GM18519 (cell line): ENCODE measurements at regions not wholly inside any gene's neighbourhood (a gene's known extent, or its start where the extent isn't known, plus 50 kb on each side); places are given as distances from the start of the nearest gene placed in this dataset.

ENCODE experiments used
- ATAC-seq: cut with Tn5 transposase; IDR thresholded peaks from one replicate; pipeline ENCODE4 v1.9.1; 2021; ENCODE audit warnings: mild to moderate bottlenecking, moderate library complexity; ENCODE audit not compliant: unreplicated experiment, low FRiP score

DNA sequence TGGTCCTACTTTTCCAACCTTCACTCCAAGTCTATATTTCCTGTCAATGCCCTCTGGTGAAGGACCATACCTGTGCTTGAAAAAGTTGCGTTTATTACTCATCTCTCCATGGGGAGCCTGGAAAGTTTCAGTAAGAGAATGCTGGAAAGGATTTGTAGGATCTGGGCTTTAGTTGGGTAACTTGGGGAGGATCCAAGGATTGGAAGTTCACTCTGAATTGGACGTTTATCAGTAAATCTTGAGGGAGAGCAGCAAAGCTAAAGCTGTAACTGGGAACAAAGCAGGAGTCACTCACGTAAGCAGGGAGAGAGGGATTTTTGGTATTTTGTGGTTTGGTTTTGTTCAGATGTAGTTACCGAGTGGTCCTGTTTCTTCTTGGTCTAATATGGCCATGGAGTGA, 51.4 kb upstream of the NPVF start:
- ATAC-seq, result no peak

DNA sequence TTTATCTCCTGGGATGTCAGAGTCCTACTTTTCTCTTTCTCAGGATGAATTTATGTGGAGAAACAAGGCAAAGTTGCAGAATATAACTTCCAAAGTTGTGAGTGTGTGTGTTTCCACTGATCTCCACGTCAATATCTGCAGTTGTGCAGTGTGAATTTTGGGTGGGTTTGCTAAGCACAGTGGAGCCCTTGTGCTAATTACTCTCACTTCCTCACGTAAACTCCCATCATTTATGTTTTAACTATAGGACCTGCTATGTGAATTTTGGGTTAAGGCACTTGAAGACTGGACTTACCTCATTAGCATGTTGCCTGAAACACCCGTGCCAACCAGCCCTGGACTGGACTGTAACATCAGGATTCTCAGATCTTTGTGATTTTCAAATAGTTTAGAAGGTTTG, 51.9 kb upstream of the NPVF start:
- no peak for ATAC-seq

DNA sequence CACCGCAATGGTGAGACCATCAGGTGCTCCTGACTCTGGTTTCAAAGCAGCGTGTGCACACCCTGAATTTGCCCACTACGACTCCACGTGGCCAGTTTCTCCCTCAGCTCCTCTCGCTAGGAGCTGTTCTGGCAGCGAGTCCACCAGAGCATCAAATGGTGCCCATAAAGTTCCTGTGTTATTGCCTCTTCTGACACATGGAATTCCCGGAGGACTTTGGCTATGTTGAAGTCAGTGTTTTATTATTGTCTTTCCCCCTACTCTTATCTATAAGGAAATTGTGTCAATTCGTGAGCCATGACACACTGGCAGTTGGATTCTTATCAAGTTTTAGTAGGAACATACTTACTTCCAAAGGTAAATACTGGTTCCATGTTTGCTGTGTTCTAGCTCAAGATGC, 53.9 kb upstream of the NPVF start:
- no peak for ATAC-seq

DNA sequence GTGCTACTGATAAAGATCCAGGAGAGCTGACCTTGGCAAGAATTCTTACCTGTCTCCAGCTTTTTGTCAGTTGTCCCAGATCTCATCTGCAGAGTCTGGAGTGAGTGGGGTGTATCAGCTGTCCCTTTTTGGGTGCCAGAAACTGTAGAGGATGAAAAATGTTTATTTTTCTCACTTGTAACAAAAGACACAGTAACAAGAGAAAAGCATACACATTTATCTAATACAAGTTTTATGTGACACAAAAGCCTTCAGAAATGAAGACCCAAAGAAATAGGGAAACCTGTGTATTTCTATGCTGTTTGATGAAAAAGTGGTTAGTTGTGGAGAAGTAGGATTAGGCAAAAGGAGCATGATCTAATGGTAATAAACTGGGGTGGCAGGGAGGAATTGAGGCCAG, 58.5 kb upstream of the NPVF start:
- no peak for ATAC-seq

DNA sequence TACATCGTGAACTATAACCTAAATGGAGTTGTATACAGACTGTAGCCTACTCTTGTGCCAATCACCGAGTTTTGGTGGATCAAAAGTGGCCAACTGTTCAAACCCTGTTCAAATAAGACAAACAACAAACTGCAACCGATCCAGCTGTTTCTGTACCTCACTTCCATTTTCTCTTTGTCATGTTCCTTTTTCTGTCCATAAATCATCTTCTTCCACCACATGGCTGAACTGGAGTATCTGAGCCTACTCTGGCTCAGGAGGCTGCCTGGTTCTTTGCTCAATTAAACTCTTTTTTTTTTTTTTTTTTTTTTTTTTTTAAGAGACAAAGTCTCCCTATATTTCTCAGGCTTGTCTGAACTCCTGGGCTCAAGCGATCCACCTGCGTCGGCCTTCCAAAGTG, 59.0 kb upstream of the NPVF start:
- ATAC-seq, result no peak

DNA sequence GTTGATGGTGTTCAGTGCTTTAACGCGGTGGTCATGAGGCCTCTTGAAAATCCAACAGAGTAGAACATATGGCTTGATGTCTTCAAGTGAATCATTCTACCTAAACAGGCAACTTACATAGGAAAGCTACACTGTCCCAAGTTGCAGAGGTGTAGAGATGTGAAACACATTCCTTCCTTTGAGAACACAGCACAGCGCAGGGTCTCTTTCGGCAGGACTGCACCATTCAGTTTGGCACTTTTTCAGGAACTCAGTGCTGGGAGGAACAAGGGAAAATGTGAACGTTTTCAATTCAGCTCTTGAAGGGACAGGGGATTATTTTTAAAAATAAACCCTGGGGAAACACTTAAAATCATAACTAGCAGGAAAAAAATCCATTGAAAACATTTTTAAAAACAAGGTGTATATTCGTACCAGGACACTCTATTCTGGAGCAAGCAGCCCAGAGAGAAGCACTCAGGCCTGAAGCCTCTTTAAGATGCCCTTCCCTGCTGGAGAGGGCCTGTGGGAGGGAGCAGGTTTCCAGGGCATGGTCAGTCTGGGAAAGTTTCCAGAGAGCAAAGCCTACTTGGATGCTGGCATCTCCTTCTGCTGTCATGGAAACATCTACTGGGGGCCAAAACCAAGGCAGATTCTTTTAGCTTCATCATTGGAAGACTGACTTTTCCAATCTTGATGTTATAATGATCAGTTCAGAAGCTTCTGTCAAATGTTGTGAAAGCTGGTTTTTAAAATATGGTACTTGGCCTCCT, 60.4 kb upstream of the NPVF start:
- ATAC-seq, result no peak

DNA sequence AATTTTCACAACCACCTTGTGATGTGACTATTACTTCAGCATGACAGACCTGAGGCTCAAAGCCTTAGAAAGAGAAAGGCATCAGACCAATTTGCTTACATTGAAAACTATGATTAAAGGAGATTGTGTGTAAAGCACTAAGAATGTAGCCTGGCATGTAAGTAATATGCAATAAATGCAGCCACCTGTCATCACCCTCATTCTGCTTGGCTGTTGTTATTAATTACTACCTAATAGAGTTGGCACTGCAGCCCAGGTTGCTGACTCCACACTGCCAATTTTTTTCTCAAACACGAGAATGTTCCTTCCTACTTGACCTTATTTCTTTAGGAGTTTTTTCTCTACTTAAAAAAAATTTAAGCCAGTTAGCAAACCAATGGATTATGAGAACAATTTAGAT, 61.2 kb upstream of the NPVF start:
- no peak for ATAC-seq

DNA sequence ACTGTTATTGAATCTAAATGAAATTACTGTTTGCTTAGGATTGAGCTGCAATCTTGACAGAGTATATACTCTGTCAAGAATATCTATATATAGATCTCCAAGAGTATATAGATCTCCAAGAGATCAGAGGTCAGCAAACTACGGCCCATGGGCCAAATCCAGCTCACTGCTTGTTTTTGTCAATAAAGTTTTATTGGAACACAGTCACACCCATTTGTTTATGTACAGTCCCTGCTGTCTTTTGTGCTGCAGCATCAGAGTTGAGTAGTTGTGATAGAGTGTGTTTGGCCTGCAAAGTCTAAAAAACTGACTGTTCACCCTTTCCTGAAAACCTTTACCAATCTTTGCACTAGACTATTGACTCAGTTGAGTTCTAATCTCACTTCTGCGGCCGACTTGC, 66.3 kb upstream of the NPVF start:
- no peak for ATAC-seq

DNA sequence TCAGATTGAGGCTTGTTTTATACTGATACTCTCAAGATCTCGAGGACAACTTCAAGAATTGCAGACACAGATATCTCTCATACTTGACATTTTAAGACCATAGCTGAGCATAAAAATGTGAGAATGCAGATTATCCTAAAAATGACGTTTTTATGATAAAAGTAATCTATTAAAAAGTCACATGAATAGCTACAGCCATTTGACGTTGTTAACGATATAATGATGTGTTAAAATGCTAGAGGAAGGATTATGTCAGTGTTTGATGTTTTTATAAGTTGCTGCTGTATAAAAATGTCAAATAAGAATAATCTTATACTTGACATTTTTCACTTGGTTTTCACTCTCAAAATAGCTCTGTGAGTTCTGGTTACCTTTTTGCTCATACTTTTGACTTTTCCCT, 67.1 kb upstream of the NPVF start:
- no peak for ATAC-seq

DNA sequence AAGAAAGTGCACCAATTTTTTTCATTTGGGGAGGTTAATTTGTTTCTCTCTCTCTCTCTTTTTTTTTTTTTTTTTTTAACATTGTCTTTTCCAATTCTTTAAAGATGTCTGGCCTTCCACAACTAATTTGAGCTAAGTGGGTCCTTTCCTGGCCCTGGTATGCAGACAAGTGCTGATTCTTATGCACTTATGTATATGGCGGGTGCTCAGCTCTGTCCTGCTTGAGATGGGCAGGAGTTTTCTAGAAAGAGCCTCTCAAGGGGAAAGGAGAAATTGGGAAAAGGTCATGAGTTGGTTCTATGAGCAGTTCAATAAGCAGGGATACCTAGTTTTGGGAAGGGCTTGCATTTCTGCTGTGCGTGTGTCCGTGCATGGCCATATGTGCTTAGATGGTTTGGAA, 67.8 kb upstream of the NPVF start:
- ATAC-seq, result no peak

DNA sequence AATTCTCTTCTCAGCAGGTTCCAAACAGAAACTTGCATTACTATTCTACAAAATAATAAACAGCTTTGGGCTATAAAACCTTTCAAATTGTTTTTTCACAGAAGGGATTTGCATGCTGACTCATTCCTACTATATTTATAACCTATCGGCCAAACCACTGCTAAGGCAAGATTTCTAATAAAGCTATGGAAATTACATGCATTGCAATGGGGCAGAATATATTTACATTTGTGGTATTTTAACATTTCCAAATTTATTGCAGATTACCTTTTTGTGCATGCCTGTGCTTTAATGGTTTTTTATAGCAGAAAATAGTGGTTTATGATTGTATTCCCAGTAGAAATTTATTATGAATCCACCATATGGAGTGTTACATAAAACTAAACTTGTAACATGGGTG, 69.0 kb upstream of the NPVF start:
- no peak for ATAC-seq

DNA sequence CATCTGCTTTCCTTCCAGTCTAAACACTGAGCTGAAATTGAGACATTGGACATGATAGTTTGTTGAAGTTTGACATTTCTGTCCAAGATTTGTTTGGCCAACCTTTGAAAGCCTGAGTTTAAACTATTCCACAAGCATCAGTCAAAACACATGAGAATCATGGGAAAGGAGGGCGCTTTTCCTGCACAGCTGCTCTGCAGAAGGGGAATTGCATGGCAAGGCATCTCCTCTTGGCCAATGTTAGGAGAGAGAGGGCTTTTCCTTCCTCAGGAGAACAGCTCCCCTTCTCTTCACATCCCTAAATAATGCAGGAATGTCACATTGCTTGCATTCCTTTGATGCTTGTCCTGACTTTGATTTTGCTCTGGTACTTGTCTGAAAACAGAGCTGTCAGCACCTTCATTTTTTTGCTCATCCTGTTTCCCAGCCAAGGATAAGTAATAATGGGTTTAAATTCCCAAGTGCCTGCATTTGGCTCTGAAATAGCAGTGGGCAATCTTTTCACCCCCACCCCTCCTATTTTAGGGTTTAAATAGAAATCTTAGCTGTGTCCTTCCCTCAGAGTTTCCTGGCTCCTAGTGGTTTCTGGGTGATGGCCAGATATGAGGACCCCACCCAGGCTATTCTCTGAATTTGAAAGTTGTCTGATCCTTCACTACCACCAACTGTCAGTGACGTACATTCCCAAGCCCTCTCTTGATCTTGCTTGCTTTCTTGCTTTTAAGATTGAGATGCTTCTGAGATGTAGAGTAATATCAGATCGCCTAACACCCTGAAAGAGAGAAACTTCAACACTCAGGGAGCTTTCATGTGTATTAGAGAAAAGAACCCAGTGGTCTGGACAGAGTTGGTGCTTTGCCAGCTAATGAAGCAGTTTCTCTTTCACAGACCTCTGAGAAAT, 75.2 kb upstream of the NPVF start:
- ATAC-seq, result no peak

DNA sequence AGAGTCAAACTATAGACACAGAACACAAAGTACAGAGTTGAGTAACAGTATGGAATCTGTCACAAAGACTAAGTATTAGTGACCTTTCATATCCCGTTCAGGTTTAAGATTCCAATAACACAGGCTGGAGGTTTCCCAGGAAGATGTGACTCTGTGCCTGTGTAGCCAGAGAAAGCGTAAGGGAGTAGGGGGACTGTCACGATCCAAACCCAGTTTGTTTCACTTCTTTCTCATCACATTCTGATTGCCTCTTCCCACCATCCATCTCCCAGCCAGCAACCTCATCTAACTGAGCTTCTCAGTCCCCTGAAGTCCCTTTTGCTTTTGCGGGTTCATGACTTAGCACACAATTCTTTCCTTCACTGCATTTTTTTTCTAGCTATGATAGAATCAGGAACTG, 76.4 kb upstream of the NPVF start:
- no peak for ATAC-seq

DNA sequence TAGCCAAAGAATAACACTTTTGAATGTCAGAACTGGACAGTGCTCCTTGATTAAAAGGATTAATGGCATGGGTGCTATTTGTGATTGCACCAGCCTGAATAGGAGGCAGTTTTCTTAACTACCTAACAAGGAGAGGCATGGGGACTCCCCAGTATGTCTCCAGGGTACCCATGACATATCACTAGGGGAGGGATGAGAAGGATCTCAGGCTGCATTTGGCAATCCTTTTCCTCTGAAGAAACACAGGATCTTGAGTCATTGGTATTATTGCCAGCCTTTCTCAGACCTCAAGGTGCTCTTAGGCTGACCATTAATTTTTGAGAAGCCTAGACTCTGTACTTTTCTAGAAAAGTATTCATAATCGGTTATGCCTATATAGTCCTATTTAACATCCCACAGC, 77.5 kb upstream of the NPVF start:
- no peak for ATAC-seq

DNA sequence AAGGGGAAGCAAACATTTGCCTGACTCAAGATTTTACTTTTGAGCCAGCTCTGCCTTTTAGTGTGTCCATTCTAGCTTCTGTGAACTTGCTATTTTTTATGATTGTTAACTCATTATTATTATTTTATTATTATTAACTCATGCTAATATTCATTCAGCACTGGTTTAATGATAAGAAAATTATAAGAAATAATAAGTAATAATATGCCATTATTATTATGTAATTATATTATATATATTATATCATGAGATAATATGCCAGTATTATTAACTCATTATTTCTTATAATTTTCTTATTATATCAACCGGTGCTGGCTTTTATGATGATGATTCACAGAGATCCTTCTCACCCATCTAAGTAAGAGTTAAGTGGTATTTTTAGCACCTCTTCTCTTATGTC, 79.3 kb upstream of the NPVF start:
- no peak for ATAC-seq

DNA sequence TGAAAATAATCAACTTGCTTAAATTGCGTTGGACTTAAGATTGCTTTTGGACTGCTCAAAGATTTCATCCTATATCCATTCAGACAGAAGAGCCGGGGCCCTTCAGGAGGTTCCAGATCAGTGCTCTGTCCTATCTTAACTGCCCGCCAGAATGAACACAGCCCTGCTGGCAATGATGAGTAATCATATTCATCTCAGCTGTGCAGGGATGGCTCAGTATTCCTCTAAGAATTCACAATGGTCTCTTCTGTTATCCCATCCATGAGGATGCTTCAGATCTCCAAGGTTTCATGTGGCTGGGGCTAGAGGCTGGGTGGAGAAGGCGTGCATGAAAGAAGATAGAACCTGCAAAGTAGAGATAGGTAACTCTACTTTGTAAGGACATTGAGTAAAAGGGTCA, 80.0 kb upstream of the NPVF start:
- ATAC-seq, result no peak

DNA sequence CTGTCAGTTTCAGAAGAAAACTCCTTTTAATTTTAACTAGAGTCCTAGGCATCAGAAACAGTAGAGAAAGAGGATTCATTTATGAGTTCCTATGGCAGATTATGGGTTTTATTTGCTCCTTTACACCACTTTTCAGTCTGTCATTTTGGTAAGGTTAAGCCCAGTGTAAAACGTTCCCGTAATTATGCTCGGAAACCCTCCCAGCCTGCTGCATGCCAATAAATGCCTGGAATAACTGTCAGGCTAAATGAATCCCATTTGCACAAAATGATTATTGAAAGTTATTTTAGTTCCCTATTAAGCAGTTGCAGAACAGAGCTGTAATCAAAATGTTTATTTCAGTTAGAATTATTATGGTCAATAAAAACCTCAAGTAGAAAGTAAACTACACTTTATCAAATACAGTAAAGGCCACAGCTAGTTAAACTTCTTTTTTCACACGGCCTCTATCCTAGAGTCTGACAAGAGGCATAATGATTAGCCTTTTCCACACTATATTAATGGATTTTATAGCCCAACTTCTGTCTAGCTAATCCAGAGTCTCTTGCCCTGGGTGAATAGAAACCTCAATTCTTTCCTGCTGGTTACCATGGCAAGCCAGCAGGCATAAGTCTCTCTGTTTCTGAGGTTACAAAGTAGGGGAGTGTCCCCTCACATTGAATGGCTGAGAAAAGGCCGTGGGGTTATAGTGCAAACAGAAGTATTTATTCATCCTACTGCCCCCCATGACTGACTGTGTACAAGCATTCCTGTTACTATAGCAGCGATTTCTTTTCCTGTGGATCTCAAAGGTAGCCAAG, 80.8 kb upstream of the NPVF start:
- ATAC-seq, result no peak

DNA sequence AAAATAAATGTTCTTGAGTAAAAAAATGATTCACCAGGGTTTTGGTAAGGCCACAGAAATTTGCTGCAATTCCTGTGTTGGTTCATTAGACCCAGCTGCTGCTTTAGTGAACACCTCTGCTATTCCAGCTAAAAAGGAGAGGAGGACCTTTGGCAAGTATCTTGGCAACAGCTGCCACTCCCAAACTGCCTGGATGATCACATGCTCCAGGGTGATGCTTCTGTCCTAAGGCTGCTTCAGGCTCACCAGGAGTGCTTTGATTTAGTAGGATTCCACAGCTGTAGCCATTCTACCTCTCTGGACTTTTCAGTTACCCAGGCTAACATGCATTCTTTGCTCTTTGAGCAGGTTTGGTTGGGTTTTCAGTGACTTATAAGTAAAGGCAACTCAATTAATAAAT, 82.6 kb upstream of the NPVF start:
- no peak for ATAC-seq

DNA sequence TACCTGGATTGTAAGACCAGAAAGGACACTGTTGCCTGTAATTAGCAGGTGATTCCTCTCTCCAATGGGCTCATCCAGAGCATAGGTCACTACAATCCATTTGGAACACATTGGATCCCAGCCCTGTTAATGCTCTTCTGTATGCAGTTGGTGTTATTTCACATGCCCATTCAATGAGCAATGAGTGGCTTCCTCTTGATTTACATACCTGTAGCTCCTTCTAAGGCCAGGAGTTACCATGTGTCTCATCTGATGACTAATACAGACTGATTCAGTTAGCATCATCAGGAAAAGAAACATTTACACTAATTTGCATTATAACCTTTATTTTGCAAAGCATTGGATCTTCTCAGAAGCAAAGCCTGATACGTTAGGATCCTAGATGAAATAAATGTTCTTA, 83.1 kb upstream of the NPVF start:
- ATAC-seq, result no peak

DNA sequence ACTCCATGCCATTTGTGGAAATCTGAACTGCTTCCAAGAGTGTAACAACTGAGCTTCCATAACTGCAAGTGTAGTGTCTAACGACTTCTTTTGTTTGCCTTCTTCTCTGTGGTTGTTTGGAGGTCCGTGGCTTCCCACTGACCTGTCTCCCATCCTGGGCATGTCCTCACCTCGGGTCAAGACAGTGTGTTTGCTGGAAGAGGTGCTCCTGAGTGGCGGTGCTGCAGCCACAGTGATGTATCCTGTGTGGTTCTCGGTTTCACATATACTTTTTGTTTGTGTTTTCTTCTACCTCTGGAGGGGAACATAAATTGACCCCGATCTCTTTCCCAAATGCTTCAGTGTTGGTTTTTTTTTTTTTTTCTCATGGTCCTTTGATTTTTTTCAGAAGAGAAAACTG, 84.7 kb upstream of the NPVF start:
- ATAC-seq, result no peak

DNA sequence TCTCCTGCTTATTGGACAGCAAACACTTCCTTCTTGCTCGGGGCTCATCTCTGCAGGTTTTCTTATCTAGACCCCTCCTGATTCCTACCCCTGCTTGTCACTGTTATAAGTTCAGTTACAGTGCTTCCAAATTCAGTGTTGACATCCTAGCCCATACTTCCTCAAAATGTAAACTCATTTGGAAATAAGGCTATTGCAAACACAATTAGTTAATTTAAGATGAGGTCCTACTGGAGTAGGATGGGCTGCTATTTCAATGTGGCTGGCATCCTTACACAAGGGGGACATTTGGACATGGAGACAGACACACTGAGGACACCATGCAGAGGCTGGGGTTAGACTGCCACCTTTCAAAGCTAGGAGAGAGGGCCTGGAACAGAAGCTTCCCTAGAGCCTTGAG, 85.2 kb upstream of the NPVF start:
- ATAC-seq, result no peak
